ENCODE measurements at regions not wholly inside any gene's neighbourhood (a gene's known extent, or its start where the extent isn't known, plus 50 kb on each side); places are given as distances from the start of the nearest gene placed in this dataset.

DNA sequence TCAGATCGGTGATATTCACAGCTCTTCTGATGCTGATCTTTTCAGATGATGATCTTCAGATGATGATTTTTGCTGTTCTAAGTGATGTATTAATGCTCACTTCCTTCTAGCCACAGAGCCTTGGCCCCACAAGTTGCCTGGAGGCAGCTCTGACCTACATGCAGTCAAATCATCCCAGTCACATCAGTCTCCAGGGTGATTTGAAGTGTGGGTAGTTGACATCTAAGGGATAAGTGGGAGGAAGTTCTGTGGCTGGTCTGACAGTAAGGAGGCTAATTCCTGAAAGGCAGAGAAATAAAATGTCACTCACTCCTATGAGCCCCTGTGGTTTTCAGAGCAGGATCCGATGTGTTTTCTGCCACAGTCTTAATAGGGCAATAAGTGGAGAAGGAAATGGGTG, 79.8 kb upstream of the RPL34 start:
- peaks cover 6% of the 10 kb centered on the region for H3K9me3 Mint-ChIP-seq (ENCODE audit: insufficient read depth)
- peaks cover 12% of the 10 kb centered on the region for H3K36me3 Mint-ChIP-seq (ENCODE audit: low read depth)
- no peaks in the 10 kb centered on the region for H3K27me3 Mint-ChIP-seq (ENCODE audit: low read depth)
- ATAC-seq (no peak), DNase-seq (no peak)
- ChIA-PET CTCF (interaction anchor here (1.1 to 1.4 kb wide), 3 partner anchors 9 to 522 kb away, joined by 3 to 4 read pairs (median 3); no protein-coding TSS in a partner anchor), POLR2A (interaction anchor here (0.6 to 0.8 kb wide), 2 partner anchors 9 to 65 kb away, joined by 3 to 5 read pairs; no protein-coding TSS in a partner anchor)
- H3K27ac Mint-ChIP-seq: peak overlapping the region; percentile 44
- H3K4me3 Mint-ChIP-seq: no peak overlapping the region
- peaks cover 26% of the 10 kb centered on the region for H3K4me1 Mint-ChIP-seq (ENCODE audit: low read depth)

DNA sequence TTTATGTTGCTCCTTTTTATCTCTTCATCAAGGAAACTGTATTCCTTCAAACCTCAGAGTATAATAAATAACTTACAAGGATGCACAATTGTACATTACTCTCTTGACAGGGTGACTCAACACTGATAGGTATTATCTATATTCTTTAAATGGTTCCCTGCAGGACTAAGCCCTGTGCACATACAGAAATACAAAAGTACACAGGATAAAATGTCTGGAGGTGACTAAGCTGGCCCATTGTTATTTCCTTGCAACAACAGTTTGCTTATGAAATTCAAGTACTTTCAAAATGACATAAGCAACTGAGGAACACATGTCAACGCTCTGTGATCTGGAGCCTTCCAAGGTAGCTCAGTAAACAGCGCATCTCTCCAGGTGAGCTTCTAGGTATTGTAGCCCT, 83.8 kb upstream of the RPL34 start:
- DNase-seq (no peak), ATAC-seq (no peak)
- H3K4me1 Mint-ChIP-seq (ENCODE audit: low read depth): peaks cover 56% of the 10 kb centered on the region
- peaks cover 20% of the 10 kb centered on the region for H3K36me3 Mint-ChIP-seq (ENCODE audit: low read depth)
- no peak overlapping the region for H3K27ac Mint-ChIP-seq
- H3K9me3 Mint-ChIP-seq (ENCODE audit: insufficient read depth): peaks cover 6% of the 10 kb centered on the region
- H3K4me3 Mint-ChIP-seq: no peak overlapping the region
- no peaks in the 10 kb centered on the region for H3K27me3 Mint-ChIP-seq (ENCODE audit: low read depth)
- POLR2A ChIA-PET: interaction anchor here (0.6 kb wide), 1 partner anchor 58 kb away, joined by 3 read pairs; no protein-coding TSS in a partner anchor
- CTCF ChIA-PET: interaction anchor here (1.0 to 5.8 kb wide), 2 partner anchors 24 to 35 kb away, joined by 3 to 31 read pairs; no protein-coding TSS in a partner anchor

DNA sequence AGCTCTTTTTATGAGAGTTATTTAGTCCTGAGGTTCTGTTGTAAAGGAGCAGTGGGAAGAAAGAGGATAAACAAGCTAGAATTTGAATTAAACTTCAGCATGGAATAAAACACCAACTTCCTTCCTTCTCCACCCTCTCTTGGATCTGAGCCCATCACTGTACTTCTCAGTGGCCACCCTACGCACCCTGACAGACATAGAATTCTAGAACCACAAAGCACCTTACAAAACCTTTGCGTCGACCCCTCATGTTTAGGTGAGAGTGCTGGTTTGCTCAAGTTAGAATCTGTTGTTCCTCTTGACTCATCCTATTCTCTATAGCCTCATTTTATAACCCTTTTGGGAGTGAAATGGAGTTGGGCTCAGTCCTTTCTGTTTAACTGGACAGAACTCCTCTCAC, 84.6 kb upstream of the RPL34 start:
- Mint-ChIP-seq H3K36me3 (ENCODE audit: low read depth) (peaks cover 20% of the 10 kb centered on the region), H3K4me3 (no peak overlapping the region)

DNA sequence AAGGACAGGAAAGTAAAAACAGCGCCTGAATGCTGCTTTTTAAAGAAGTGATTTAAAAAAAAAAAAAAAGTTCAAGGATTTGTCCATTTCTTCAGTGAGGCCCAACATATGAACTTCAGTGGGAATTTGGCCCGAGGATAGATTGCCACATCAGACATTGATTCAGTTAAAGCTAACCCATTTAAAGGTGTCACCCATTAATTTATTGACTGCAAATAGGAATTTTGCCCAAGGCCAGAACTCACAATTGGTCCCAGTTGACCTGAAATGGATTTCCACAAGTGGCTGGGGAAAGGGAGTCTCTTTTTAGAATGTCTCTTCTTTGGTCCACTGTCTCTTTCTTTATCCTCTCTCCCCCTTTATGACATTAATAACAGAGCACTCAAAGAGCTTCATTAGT, 86.5 kb upstream of the RPL34 start:
- Mint-ChIP-seq H3K4me3 (no peak overlapping the region), H3K36me3 (ENCODE audit: low read depth) (peaks cover 19% of the 10 kb centered on the region), H3K27ac (peak overlapping the region; percentile 45), H3K4me1 (ENCODE audit: low read depth) (peaks cover 68% of the 10 kb centered on the region), H3K9me3 (ENCODE audit: insufficient read depth) (peaks cover 9% of the 10 kb centered on the region), H3K27me3 (ENCODE audit: low read depth) (no peaks in the 10 kb centered on the region)
- ChIA-PET CTCF (interaction anchor here (1.0 to 5.8 kb wide), 5 partner anchors 18 to 515 kb away, joined by 3 to 31 read pairs (median 3); no protein-coding TSS in a partner anchor), POLR2A (no interaction called here)
- ATAC-seq: no peak
- DNase-seq: no peak

More for the DNA sequence above, 84.6 kb upstream of the RPL34 start:
- no peak for DNase-seq
- ATAC-seq: no peak
- ChIA-PET POLR2A (interaction anchor here (0.6 kb wide), 1 partner anchor 9 kb away, joined by 5 read pairs; no protein-coding TSS in a partner anchor), CTCF (interaction anchor here (1.0 to 5.8 kb wide), 2 partner anchors 36 to 517 kb away, joined by 3 to 31 read pairs; no protein-coding TSS in a partner anchor)
- no peak overlapping the region for H3K27ac Mint-ChIP-seq
- H3K4me1 Mint-ChIP-seq (ENCODE audit: low read depth): peaks cover 57% of the 10 kb centered on the region
- H3K9me3 Mint-ChIP-seq (ENCODE audit: insufficient read depth): peaks cover 6% of the 10 kb centered on the region
- H3K27me3 Mint-ChIP-seq (ENCODE audit: low read depth): no peaks in the 10 kb centered on the region

DNA sequence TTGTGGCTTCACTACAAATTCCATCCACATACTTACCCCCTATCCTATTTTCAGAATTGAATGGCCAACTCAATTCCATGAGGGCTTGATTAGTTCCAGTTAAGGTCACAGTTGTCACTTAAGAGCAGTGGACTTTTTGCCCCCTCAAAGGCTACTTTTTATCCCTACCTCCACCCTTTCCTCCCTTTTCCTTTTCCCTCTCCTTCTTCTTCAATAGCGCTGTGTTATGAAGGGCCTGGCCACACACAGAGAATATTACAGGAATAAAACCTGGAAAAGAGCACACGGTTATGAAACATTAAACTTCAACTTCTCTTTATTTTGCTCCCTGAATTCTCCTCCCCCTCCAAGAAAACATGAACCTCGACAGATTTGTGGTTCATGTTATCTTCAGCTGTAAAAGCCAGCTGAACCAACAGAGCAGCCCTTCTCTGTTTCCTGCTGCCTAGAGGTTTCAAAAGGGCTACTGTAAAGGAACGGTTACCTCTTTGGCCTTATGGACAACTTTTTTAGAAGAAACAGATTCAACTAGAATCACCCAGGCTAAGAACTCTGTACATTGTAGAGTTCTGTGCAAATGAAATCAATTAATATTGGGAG, 87.0 kb upstream of the RPL34 start:
- Mint-ChIP-seq H3K27me3 (ENCODE audit: low read depth) (no peaks in the 10 kb centered on the region), H3K36me3 (ENCODE audit: low read depth) (peaks cover 19% of the 10 kb centered on the region), H3K27ac (peak overlapping the region; percentile 71), H3K9me3 (ENCODE audit: insufficient read depth) (peaks cover 9% of the 10 kb centered on the region), H3K4me3 (peak overlapping the region; percentile 51), H3K4me1 (ENCODE audit: low read depth) (peaks cover 71% of the 10 kb centered on the region)
- no peak for DNase-seq
- POLR2A ChIA-PET: no interaction called here
- CTCF ChIA-PET: interaction anchor here (0.6 to 5.8 kb wide), 7 partner anchors 17 to 514 kb away, joined by 3 to 31 read pairs (median 3); no protein-coding TSS in a partner anchor
- peak; percentile 53 for ATAC-seq

DNA sequence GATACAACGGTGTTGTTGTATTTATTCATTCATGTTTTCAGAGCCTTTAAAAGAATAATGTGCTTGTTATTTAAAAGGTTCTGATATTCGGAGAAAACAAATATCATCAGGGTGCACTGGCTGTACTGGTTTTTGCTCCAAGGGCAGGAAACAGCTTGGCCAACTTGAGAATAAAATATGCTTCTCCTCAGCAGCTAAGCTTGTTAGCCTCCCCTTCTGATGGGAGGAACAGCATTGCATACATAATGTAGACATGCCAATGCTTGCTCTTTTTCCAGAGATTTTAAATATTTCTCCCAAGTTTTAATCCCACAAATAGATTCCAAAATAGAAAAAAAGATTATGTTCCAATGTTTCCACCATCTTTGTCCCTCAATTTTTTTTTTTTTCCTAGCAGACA, 87.6 kb upstream of the RPL34 start:
- ATAC-seq: no peak
- CTCF ChIA-PET: interaction anchor here (0.6 to 5.8 kb wide), 6 partner anchors 18 to 514 kb away, joined by 3 to 31 read pairs (median 4); no protein-coding TSS in a partner anchor
- DNase-seq: no peak
- H3K9me3 Mint-ChIP-seq (ENCODE audit: insufficient read depth): peaks cover 9% of the 10 kb centered on the region
- peaks cover 77% of the 10 kb centered on the region for H3K4me1 Mint-ChIP-seq (ENCODE audit: low read depth)
- POLR2A ChIA-PET: no interaction called here
- H3K27me3 Mint-ChIP-seq (ENCODE audit: low read depth): no peaks in the 10 kb centered on the region
- peak overlapping the region; percentile 71 for H3K27ac Mint-ChIP-seq
- peaks cover 17% of the 10 kb centered on the region for H3K36me3 Mint-ChIP-seq (ENCODE audit: low read depth)
- H3K4me3 Mint-ChIP-seq: no peak overlapping the region

DNA sequence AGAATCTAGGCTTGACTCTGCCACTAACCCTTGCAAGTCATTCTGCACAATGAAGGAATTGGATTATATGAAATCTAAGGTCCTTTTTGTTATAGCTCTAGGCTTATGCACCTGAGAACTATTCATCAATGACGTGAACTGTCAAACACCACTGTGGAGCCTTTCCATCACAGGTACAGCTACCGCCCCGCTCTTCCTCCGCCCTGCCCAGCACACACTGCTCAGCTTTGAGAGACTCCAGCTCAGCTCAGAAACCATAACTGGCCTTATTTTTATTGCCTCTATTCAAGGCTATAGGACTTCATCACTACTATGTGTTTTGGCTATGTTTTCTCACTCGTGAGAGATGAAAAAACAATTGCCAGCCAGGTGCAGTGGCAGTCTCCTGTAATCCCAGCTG, 88.2 kb upstream of the RPL34 start:
- Mint-ChIP-seq H3K36me3 (ENCODE audit: low read depth) (peaks cover 21% of the 10 kb centered on the region), H3K4me1 (ENCODE audit: low read depth) (peaks cover 83% of the 10 kb centered on the region), H3K9me3 (ENCODE audit: insufficient read depth) (peaks cover 5% of the 10 kb centered on the region), H3K4me3 (peak overlapping the region; percentile 37), H3K27me3 (ENCODE audit: low read depth) (no peaks in the 10 kb centered on the region), H3K27ac (peak overlapping the region; percentile 83)
- ATAC-seq: no peak
- ChIA-PET POLR2A (interaction anchor here (0.7 kb wide), 1 partner anchor 8 kb away, joined by 3 read pairs; no protein-coding TSS in a partner anchor), CTCF (interaction anchor here (1.0 to 5.8 kb wide), 7 partner anchors 9 to 513 kb away, joined by 3 to 31 read pairs (median 3); no protein-coding TSS in a partner anchor)
- no peak for DNase-seq

DNA sequence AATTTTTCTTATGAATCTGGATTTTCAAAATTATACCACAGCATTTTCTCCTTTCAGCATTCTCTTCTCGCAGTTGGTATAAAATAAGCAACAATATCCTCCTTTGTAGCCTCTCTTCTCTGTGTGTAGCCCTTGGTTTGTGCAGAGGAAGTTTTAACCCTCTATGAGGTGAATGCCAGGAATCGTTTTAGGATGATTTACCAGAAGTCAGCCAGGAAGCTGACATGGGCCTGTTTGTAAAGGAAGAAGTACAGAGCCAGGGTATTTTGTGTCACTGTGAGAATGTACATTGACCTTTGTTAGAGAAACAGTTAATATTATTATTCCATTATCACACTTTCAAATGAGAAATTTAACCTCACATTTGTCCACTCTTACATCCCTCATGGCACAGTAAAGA, 88.9 kb upstream of the RPL34 start:
- POLR2A ChIA-PET: no interaction called here
- no peaks in the 10 kb centered on the region for H3K27me3 Mint-ChIP-seq (ENCODE audit: low read depth)
- CTCF ChIA-PET: interaction anchor here (1.0 to 5.8 kb wide), 6 partner anchors 10 to 513 kb away, joined by 3 to 31 read pairs (median 3); no protein-coding TSS in a partner anchor
- peaks cover 25% of the 10 kb centered on the region for H3K36me3 Mint-ChIP-seq (ENCODE audit: low read depth)
- ATAC-seq: no peak
- no peak for DNase-seq
- H3K27ac Mint-ChIP-seq: peak overlapping the region; percentile 83
- H3K4me1 Mint-ChIP-seq (ENCODE audit: low read depth): peaks cover 84% of the 10 kb centered on the region
- H3K9me3 Mint-ChIP-seq (ENCODE audit: insufficient read depth): peaks cover 7% of the 10 kb centered on the region
- peak overlapping the region; percentile 37 for H3K4me3 Mint-ChIP-seq

DNA sequence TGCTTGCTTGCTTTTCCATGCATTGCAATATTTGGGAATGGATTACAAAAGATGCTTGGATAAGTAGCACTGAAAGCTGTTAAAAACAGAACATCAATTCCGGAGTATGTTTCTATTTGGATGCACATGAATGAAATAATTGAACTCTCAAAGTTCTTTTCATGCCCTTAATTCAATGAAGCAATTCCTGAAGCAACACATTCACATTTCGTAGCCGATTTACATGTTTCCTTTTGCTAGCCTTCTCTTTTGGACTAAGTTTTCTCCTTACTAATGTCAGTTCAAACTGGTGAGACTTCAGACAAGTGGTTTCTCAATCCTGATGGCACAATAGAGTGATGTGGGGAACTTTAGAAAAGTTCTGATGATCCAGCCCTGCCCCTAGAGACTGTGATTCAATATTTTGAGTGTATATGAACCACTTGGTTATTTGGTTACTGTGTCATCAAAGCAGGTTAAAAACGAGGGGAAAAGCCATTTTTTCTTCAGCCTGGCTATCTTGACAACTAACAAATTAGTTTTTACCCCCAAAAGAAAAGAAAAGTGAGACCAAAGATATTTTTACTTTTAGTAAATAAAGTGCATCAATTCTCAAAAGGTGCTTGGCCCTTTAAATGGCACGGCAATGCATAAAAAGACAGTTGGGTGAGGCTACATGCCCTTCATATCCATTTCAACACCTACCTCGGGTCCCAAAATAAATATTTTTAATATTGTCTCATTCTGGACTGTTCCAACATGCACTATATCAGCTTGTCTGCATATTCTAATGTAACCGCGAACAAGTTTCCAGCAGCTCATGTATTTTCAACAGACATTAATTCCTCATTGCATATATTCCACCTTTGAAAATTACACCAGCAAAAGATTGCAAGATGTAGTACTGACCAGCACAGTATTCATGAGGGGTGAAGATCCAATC, 90.1 kb upstream of the RPL34 start:
- no peak overlapping the region for H3K4me3 Mint-ChIP-seq
- H3K27ac Mint-ChIP-seq: no peak overlapping the region
- ChIA-PET CTCF (interaction anchor here (1.0 to 5.8 kb wide), 4 partner anchors 10 to 494 kb away, joined by 3 to 31 read pairs (median 14); no protein-coding TSS in a partner anchor), POLR2A (no interaction called here)
- DNase-seq (no peak), ATAC-seq (no peak)
- no peaks in the 10 kb centered on the region for H3K27me3 Mint-ChIP-seq (ENCODE audit: low read depth)
- H3K36me3 Mint-ChIP-seq (ENCODE audit: low read depth): peaks cover 31% of the 10 kb centered on the region
- H3K4me1 Mint-ChIP-seq (ENCODE audit: low read depth): peaks cover 86% of the 10 kb centered on the region
- H3K9me3 Mint-ChIP-seq (ENCODE audit: insufficient read depth): peaks cover 19% of the 10 kb centered on the region

DNA sequence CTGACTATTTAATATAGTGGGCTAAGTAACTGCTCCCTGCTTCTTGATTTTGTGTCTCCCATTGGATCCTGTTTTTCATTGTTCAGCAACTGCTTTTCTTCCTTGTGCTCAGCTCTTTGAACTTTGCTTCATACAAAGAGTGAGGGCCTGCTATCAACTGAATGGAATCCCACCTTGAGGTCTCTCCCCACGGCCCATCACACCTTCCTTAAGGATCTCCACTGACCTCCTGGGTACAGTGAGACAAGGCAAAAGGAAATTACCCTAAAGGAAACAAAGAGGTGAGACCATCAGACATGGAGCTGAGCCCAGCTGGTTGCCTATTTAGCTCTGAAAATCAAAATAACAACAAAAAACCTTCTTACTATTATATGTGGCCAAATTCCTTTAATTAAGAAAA, 91.3 kb upstream of the RPL34 start:
- H3K9me3 Mint-ChIP-seq (ENCODE audit: insufficient read depth): peaks cover 25% of the 10 kb centered on the region
- no peaks in the 10 kb centered on the region for H3K27me3 Mint-ChIP-seq (ENCODE audit: low read depth)
- ChIA-PET CTCF (interaction anchor here (1.0 to 3.6 kb wide), 4 partner anchors 8 to 499 kb away, joined by 3 to 24 read pairs (median 4); no protein-coding TSS in a partner anchor), POLR2A (no interaction called here)
- H3K36me3 Mint-ChIP-seq (ENCODE audit: low read depth): peaks cover 38% of the 10 kb centered on the region
- DNase-seq (no peak), ATAC-seq (no peak)
- H3K27ac Mint-ChIP-seq: peak overlapping the region; percentile 17
- no peak overlapping the region for H3K4me3 Mint-ChIP-seq
- H3K4me1 Mint-ChIP-seq (ENCODE audit: low read depth): peaks cover 89% of the 10 kb centered on the region

DNA sequence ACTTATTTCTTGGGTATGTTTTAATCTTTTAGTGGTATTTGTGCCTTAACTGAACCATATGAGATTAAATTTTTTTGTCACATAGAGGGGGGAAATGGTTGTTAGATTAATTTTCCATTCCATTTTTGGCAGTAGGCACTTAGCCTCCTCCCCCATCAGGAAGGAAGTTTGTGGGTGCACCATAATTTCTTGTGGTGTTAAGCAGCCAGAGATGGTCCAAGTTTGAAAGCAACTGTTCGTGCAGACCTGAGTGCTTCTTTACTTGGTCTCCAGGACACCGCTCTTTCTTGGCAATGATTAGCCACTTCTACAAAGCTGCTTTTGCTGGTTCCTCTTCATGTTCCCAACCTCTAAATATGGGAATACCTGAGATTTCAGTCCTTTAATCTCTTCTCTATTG, 92.7 kb upstream of the RPL34 start:
- ChIA-PET POLR2A (interaction anchor here (0.8 to 1.2 kb wide), 2 partner anchors 55 to 334 kb away, joined by 3 to 4 read pairs; no protein-coding TSS in a partner anchor), CTCF (interaction anchor here (0.7 to 3.6 kb wide), 4 partner anchors 10 to 44 kb away, joined by 4 to 24 read pairs (median 6); no protein-coding TSS in a partner anchor)
- H3K4me1 Mint-ChIP-seq (ENCODE audit: low read depth): peaks cover 75% of the 10 kb centered on the region
- H3K9me3 Mint-ChIP-seq (ENCODE audit: insufficient read depth): peaks cover 27% of the 10 kb centered on the region
- DNase-seq (peak; percentile 75), ATAC-seq (peak; percentile 89)
- no peaks in the 10 kb centered on the region for H3K27me3 Mint-ChIP-seq (ENCODE audit: low read depth)
- H3K4me3 Mint-ChIP-seq: peak overlapping the region; percentile 29
- peak overlapping the region; percentile 83 for H3K27ac Mint-ChIP-seq
- H3K36me3 Mint-ChIP-seq (ENCODE audit: low read depth): peaks cover 31% of the 10 kb centered on the region
